ENCODE measurements at regions not wholly inside any gene's neighbourhood (a gene's known extent, or its start where the extent isn't known, plus 50 kb on each side); places are given as distances from the start of the nearest gene placed in this dataset.

DNA sequence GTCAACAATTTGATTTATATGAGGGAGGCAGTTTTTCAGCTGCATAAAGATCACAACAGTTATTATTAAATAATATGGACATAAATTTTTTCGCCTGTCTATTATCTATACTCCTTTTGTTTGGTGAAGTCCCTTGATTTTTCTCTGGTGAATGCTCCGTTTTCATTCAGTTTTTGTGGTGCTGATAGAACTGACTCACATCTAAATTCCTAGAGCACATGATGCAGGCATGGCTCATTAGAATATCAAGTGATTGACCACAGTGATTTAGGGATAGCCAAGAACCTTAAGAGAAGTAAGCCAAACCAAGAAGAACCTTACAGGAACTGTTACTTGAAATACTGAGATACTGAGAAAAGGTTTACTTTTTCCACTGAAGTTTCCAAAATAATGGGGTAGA, 208.9 kb downstream of the PRR20E start:
- TF ChIP-seq, protein P1, sequence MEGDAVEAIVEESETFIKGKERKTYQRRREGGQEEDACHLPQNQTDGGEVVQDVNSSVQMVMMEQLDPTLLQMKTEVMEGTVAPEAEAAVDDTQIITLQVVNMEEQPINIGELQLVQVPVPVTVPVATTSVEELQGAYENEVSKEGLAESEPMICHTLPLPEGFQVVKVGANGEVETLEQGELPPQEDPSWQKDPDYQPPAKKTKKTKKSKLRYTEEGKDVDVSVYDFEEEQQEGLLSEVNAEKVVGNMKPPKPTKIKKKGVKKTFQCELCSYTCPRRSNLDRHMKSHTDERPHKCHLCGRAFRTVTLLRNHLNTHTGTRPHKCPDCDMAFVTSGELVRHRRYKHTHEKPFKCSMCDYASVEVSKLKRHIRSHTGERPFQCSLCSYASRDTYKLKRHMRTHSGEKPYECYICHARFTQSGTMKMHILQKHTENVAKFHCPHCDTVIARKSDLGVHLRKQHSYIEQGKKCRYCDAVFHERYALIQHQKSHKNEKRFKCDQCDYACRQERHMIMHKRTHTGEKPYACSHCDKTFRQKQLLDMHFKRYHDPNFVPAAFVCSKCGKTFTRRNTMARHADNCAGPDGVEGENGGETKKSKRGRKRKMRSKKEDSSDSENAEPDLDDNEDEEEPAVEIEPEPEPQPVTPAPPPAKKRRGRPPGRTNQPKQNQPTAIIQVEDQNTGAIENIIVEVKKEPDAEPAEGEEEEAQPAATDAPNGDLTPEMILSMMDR (conservative IDR thresholded peaks at IDR 0.05) = no peak
- no peak for TF ChIP-seq ZFX (IDR thresholded peaks at IDR 0.05)
